GM18870 (cell line): ENCODE measurements at regions not wholly inside any gene's neighbourhood (a gene's known extent, or its start where the extent isn't known, plus 50 kb on each side); places are given as distances from the start of the nearest gene placed in this dataset.
"Not testable (repeated sequence)": the region's sequence is repeated elsewhere in the genome, so short reads cannot be mapped to it uniquely, and the experiment has no call there.

Source experiments
- ATAC-seq: cut with Tn5 transposase; IDR thresholded peaks from one replicate; pipeline ENCODE4 v1.9.1; 2021; ENCODE audit warnings: moderate library complexity; ENCODE audit not compliant: unreplicated experiment

DNA sequence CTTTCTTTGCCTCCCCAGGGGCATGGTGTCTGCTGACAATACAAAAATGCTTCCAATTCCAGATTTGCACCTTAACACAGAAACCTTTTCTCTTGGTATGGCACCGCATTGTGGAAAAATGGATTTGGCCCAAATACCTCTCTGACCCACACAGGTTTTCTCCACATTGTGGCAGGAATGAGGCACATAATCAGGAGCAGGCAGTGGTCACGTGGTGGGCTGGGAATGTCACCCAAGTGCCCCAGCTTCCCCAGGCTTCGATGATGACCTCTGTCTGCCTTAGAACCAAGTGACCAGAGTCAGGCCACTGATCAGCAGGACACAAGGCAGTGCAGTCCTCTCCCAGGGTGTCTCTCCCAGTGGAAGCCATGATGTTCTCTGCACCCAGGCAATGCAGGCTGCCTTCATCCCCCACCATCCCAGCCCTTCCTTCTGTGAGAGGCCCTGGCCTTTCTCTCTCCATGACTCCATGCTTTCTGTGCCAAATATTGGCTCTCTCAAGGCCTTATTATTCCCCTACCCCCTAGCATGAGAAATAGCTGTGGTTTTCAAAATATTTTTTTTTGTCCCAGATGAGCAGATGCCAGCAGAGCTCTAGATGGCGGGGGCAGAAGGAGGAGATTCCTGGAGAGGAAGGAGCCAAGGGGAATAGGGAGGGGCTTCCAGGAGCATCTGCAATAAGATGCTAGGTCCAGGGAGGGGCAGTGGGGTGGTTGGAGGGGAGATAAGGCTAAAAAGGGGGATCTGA lies 198.9 kb downstream of the ACKR3 start:
- ATAC-seq: no peak

DNA sequence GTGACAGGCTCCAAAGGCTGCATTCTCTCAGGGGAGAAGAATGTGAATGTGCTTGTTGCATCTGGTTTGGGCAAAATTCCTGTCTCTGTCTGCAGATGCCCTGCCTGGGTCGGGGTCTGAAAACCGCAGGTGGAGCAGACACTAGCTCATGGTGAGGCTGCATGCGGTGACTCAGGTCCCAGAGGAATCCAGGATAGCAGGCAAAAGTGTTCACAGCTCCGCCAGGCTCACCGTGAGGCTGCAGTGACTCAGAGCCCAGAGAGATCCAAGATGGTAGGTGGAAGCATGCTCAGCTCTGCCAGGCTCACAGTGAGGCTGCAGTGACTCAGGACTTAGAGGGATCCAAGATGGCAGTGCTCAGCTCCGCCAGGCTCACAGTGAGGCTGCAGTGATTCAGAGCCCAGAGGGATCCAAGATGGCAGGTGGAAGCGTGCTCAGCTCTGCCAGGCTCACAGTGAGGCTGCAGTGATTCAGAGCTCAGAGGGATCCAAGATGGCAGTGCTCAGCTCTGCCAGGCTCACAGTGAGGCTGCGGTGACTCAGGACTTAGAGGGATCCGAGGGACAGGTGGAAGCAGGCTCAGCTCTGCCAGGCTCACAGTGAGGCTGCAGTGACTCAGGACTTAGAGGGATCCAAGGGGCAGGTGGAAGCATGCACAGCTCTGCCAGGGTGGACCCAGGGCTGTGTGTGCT lies 200.5 kb downstream of the ACKR3 start:
- ATAC-seq: no peak

DNA sequence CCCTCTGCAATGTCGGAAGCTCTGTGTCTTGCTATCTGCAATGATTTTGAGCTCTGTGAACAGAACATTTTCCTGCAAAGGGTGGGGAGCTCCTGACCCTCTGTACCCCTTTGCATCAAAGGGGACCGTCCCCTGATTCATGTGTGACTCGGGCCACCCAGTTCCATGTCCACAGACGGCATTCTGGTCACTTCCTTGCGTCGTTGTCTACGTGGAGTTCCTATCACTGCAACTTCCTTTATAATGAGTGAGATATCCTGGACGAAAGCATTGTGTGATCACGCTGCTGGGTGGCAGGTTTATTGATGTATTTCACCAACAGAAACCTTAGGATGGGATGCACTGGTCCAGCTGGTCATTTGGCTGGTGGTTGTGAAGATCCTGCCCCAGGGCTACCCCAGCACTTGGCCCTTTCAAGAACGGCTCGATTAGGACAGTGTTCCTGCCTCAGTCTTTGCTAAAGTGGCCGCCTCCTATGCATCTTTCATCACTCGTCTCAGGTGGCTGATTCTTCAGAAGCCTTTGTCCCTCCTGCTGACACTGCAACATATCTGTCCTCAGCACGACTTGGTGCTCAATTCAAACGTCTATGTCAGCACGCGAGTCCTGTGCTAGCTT lies 202.7 kb downstream of the ACKR3 start:
- ATAC-seq: no peak

DNA sequence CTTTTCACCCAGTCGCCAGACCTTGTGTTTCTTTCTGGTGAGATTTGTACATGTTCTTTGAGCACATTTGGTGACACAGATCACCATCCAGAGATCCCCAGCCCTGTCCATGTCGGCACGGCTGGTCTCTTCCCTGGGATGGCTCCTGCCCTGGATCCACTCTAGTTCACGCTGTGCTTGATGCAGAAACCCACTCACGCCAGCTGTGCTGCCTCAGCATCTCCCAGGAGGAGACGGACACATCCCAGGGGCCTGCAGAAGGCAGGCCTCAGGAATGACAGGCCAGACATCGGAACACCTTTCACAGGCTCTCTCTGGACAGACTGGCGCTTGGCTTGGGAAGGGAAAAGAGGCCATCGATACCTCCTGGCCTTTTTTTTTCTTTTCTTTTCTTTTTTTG lies 203.6 kb downstream of the ACKR3 start:
- ATAC-seq: no peak

DNA sequence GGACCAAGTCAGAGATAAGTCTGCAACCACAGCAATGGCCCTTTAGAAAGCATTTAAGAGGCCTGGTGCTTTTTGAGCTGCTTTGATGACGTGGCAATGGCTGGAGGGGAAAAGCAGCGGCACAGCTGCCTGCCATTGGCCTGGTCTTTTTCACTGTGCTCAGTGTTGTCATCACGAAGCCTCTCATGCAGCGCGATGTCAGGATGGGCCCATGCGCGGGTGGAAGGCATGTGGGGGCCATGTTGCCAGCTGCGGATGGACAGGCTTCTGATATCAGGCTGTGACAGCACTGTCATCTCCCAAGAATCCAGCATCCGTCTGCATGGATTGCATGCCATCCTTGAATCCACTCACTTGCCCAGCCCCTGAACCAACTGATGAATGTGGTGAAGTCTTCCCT lies 204.5 kb downstream of the ACKR3 start:
- no peak for ATAC-seq

DNA sequence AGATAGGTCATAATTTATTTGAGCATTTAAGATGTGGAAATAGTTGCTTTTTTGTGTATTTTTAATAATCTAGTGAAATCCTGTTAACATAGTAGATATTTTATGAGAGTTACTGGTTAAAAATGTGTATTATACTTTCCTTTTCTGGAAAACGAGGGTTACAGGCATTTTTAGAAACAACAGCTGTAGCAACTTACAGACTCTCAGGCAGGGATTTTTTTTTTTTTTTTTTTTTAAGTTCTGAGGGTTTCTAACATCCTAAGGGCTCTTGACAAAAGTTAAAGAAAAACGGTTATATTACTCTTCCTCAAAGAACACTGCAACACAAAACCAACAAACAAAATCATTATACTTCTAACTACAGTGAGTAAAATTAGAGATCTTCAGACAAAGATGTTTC lies 205.9 kb downstream of the ACKR3 start:
- no peak for ATAC-seq

DNA sequence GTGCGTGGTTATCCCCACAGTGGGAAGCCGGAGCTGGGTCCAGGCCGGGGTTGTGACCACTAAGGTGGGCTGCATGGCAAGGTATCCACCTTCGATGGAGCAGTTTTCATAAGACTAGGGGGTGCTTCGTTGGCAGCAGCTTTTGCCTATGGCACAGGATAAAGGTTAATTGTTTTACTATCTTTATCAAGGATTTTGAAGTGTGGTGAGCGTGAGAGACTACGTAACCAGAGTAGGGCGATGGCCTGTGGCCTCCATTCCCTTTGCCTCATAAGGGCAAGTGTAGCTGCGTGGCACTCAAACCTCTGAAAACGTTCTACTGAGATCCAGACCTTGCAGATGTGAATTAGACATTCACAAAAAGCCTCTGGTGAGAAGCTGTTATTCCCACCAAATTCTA lies 206.6 kb downstream of the ACKR3 start:
- no peak for ATAC-seq

DNA sequence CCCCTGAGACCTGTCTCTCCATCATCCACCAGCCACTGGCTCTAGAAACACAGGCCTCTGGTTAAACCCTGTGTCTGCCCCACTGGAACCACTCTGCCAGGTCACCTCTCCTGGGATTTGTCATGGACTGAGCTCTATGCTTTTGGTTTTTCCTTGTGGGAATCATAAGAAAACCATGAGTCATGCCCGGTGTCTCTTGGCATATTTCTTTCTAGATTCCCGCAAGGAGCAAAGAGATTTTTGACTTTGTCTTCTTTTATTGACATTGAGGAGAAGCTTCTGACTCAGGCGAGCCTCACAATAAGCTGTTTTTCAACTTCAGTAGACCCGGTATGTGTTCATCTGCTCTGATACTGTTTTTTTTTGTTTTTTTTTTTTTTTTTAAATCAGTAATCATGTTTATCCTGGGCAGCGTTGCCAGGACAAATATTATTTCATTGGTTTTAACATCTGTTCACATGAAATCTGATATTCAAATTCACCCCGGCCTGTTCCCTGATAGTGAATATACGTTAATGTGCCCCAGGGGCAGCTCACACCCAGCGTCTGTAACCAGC lies 207.1 kb downstream of the ACKR3 start:
- ATAC-seq: no peak

DNA sequence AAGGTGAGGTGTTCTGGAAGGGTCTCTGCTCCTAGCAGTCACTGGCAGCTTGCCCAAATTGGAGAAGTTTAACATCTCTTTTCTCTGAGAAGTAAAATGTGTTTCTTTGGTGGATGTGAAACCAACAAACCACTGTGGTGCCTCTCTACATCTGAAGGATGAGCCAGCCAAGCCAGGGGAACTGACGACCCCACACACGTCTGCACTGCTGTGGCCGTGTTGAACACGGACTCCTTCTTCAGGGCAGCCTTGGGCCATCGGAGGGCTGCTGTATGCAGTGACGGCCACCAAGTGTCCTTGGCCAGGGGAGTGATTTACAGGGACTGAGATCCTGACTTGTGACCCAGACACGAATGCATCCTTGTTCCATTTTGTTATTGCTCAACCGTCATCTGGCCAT lies 207.8 kb downstream of the ACKR3 start:
- no peak for ATAC-seq

DNA sequence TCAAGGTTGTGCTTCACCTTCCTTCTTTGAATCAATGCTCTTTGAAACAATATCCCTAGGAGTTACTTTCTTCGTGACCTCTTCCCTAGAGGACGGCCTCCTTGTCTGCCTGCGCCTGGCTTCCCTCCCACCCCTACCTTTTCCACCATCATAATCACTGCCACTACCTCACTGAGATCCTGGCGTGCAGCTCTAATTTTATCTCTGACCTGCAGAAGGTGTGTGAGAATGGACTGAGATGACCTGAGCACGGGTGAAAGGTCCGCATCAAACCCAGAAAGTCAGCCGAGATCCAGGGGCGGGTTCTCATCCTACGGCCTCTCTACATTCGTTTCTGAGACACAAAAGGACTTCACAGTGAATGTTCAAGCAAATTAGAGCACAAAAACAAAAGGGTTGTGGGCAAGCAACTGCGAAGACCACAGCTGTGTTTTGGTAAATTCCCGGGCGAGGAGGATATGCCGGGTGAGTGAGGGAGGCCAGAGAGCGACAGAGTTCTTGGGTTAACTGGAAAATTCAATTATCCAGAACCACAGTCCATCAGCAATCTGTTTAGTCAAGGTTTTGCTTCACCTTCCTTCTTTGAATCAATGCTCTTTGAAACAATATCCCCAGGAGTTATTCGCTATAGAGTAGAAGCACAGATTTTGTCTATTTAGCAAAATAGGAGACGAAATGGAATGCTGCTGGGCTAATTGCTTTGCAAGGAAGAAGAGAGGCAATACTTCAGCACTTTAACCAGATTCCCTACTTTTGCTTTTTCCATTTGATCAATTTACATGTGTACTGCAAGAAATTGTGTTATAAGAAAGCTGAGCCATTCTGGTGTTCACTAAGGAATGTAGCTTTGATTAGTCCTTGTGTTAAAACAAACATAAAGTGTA lies 212.6 kb downstream of the ACKR3 start:
- no peak for ATAC-seq

DNA sequence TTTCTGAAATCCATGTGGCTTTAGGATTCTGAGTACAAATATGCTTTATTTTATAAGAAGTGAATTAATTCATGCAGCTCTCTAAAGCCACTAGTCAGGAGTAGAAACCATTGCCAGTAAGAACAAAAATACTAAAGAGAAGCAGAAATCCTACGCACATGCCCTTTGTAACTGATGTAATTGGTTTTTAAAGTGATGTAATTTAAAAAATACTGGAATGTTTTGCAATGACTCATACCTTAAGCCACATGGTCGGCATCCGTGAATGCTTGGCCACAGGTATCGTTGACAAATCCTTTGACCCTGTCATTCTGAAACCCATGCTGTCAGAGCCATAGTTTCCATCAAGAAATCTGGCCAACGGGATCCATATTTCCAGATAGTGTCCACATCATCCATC lies 213.3 kb downstream of the ACKR3 start:
- ATAC-seq: no peak

DNA sequence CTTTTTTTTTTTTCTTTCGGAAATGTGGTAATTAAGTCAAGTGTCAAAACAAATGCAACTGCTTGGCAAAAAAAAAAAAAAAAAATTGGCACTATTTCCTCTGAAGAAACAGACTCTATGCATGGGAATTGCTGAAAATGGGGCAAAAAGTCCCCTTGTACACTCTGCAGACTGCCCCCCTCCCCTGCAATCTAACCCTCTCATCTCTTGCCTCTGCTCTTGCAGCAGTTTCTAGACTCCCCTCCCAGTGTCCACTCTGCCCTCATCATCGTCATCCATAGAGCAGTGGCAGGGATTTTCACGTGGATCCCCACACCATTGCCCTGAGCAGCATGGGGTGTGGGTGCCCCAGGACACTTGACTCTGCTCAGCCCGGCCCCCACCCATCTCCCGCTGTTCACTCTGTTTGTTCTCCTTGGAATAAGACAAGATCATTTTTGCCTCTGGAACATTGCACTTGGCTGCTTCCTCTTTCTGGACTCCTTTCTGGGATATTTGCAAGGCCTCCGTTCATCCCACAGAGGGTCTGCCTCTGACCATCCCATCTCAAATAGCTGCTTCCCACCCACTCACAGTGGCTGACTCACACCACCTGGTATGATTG lies 213.9 kb downstream of the ACKR3 start:
- no peak for ATAC-seq

DNA sequence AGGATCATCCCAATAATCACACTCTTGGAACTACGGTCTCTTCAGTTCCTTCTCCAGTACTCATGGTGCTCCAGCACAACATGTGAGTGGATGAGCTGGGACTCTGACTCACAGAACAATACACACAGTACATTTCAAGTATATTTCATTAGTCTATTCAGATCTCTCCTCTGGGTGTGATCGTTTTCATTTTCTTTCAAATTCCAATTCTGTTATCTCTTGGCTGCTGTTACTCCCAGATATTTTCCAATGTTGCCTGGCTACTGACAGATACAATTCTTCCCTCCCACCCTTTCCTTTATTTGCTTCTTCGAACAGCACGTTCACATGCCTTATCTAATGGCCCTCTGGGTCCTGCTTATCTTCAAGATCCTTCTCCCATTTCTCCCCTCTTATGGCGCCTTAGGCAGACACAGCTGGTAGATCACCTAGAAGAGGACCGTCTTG lies 216.0 kb downstream of the ACKR3 start:
- ATAC-seq: no peak

DNA sequence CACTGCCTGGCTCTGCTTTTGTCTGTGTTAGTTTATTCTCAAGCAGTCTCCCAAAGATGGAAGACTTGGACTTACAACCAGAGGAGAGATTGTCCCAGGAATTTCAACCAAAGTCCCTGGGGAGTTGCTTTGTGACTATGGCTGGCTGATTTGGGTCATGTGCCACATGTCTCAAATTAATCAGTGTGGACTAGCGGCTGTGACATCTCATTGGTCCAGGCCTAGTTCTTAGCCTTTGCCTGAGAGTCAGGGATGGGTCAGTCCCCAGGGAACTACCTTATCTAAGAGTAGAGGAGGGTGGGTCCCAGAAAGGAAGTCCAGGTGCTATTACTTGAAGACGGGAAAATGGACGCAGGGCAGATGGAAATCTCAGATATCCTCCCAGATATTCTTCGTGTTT lies 217.1 kb downstream of the ACKR3 start:
- no peak for ATAC-seq

DNA sequence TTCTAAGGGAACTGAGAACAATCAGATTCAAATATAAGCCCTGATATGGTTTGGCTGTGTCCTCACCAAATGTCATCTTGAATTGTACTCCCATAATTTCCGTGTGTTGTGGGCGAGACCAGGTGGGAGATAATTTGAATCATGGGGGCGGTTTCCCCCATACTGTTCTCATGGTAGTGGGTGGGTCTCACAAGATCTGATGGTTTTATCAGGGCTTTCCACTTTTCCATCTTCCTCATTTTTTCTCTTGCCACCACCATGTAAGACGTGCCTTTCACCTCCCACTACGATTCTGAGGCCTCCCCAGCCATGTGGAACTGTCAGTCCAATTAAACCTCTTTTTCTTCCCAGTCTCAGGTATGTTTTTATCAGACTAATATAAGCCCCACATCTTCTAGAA lies 217.8 kb downstream of the ACKR3 start:
- ATAC-seq: not testable (repeated sequence)

DNA sequence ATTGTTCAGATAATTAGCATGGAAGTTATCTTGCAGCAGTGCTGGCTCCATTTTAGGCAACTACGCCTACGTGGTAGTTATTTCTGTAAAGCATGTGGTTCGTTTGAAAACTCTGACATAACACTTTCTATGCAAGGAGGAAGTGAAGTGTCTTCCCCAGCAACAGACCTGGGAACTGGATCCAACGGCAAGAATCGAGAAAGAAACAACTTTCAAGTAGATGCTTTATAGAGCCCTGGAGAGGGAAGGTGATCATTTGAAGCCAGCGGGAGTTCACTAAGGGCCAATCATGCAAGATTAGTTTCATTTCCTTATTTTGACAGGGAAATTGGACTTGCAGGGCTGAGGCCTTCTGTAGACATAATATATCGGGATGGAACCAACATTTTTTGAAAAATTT lies 218.3 kb downstream of the ACKR3 start:
- ATAC-seq: no peak

DNA sequence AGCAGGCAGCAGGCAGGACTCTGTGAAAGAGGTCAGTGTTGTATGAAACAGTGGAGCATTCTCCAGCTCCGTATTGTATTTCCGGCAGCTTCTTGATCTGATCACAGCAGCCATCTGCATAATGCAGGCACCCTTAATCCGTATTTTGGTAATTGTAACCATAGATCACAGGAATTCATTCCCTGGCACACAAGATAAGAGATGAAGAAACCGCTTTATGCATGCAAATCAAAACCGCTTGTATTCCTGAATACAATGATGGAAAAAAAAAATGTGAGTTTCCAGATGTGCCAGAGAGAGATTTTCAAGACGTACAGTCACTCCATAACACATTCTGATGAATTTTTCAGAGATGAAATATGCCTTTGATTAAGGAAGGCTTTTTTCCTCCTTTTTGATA lies 221.3 kb downstream of the ACKR3 start:
- no peak for ATAC-seq

DNA sequence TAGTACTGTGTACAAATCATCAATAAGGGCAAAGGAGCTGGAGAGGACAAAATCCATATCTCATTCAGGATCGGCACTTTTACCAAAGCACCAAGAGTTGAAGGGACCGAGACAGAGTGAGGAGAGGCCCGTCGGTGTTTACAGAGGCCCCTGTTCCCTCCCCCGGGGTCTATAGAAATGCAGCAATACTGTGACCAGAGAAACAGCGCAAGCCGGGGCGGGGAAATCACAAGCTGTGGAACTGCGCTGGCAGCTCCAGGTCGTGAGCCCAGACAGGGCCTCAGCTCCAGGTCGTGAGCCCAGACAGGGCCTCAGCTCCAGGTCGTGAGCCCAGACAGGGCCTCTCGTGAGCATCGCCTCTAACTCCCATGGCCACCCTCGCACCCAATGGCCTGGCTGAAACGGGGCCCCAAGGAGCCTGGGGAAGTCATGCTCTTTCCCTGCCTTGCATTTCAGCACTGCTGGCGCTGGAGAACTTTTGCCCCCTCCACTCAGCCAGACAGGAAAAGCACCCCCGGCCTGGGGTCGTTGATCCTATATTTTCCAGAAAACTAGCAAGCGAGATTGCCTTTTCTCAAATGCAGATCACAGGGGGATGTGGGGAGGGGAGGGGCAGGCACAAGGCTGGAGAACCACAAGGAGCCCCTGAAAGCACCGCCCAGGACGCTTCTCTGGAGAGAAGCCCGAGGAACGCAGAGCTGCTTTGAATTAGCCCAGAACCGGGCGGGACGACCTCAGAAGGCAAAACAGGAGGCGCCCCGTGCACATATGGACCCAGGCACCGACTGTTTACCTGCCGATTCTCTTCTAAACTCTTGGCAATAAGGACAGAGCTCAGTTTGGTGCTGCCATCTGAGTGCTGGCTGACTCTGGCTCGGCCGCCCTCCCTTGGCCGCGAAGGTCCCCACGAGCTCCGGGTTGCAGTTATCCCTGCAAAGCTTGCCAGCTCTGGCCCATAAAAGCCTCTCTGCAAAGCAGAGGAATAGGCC lies 223.7 kb downstream of the ACKR3 start:
- ATAC-seq: no peak

DNA sequence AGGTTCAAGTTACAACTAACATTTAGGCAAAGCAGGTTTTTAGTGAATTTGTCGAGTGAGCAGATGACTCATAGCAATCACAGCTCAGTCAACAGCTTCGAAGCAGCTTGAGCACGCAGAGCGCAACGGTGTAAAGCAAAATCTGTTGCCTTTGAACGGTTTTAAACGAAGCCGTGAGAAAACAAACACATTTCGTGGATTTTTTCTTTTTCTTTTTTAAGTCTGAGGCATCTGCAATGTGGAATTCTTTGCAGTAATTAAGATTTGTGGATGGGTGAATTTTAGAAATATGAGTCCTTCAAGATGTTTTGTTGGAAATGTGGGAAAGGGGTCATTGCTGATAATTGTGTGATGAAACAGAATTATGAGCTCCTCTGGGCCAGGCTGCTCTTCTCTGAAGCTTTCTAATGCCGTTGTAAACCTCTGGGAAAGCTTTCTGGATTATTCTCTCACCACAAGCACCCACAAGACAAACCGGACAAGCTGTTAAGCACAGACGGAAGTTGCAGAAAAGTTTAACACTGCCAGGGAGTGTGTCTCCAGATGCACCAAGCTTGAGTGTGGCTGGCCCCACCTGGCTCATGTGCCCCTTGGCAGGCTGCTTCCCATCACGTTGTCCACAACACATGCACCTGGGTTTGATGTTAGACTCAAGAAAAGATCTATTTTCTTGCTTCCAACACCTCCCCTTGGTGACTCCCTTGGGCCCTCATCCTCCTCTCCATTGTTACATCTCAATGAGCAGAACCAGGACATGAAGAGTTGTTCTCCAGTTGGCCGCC lies 224.7 kb downstream of the ACKR3 start:
- ATAC-seq: no peak
